Ovary (tissue), 7 donors: ENCODE measurements at regions not wholly inside any gene's neighbourhood (a gene's known extent, or its start where the extent isn't known, plus 50 kb on each side); places are given as distances from the start of the nearest gene placed in this dataset.

ENCODE experiments used
- DNase-seq, 5 donors: peaks; one replicate each; pipeline ENCODE4 v3.0.0-alpha.2; 2019 to 2020
- H3K27ac ChIP-seq, 2 donors: fragments of 200-600 bp; one replicate each; pipeline versions ENCODE4 v1.5.1 to v1.8.0; 2019 to 2022
- H3K27me3 ChIP-seq: fragments of 200-600 bp; one replicate; pipeline ENCODE4 v1.8.0; 2022
- H3K36me3 ChIP-seq: fragments of 200-600 bp; sonication (generic); one replicate; pipeline ENCODE4 v1.5.1; 2019
- H3K4me1 ChIP-seq: one replicate; pipeline ENCODE4 v1.8.1; 2013; ENCODE audit warnings: mild to moderate bottlenecking, moderate library complexity; ENCODE audit not compliant: insufficient read depth
- H3K4me3 ChIP-seq: fragments of 200-600 bp; sonication (generic); one replicate; pipeline ENCODE4 v1.5.1; 2017
- H3K9me3 ChIP-seq, 2 donors: fragments of 200-600 bp in 1 of 2; sonication (generic) in 1 of 2; one replicate each; pipeline versions ENCODE4 v1.5.1 to v1.8.1; 2013 to 2019; ENCODE audit warnings: mild to moderate bottlenecking in 1 of 2, moderate library complexity in 1 of 2
- CTCF ChIP-seq, 3 donors: fragments of 450-650 bp in 2 of 3; fragments of 200-600 bp in 1 of 3; IDR thresholded peaks; one replicate each; pipeline versions ENCODE4 v1.5.1 to v1.8.0; 2016 to 2022; ENCODE audit warnings: antibody characterized with exemption in 3 of 3, mild to moderate bottlenecking in 1 of 3
- EP300 ChIP-seq: sonication (generic); formaldehyde crosslinking; IDR thresholded peaks from one replicate; pipeline ENCODE4 v1.6.1; 2017; ENCODE audit warnings: antibody characterized with exemption
- POLR2A ChIP-seq: fragments of 450-650 bp; IDR thresholded peaks from one replicate; pipeline ENCODE4 v1.6.1; 2017; ENCODE audit warnings: antibody characterized with exemption, mild to moderate bottlenecking, moderate library complexity
- WGBS, 3 donors: extraction: QIAGEN DNeasy Blood & Tissue Kit in 1 of 3; methylation state at CpG; one replicate each; pipeline versions ENCODE4 v1.1.5 to v1.1.7; 2013 to 2017; 5-methylcytosine and 5-hydroxymethylcytosine counted together
- intact Hi-C, 4 donors: fragments of 100-400 bp; cut with DNase I; formaldehyde crosslinking; loops; one replicate each; pipeline versions ENCODE4 v1.11.0 to v1.15.1; 2022 to 2023
- donor health status: DM: no; HTN: no; CAD: no; lungs with moderate emphysema.
- donor health status: DM: no; HTN: no; CAD: no.
- donor health status: Bipolar disorder and iron deficiency.
- donor health status: DM: no; HTN: no; CAD: no.
- donor health status: DM: yes; HTN: yes; CAD: no.

GRCh38 chr11:19328586-19329311, 88.0 kb upstream of the E2F8 start:
- H3K27me3 ChIP-seq, result no peaks in the 10 kb centered on the region
- intact Hi-C loops, result no loop called here
- no peak for DNase-seq
- no peak overlapping the region for H3K4me3 ChIP-seq
- no peaks in the 10 kb centered on the region for H3K4me1 ChIP-seq
- no peaks in the 10 kb centered on the region for H3K9me3 ChIP-seq
- TF ChIP-seq POLR2A (no peak), EP300 (no peak), CTCF (IDR thresholded peaks at IDR 0.05) (no peak)
- no peaks in the 10 kb centered on the region for H3K36me3 ChIP-seq
- H3K27ac ChIP-seq, result no peak overlapping the region
- 57 to 63% (median 61%) methylated on average over 8 of the region's 8 CpGs for WGBS, 3 donors

GRCh38 chr11:19327280-19327679, 86.5 kb upstream of the E2F8 start:
- no peaks in the 10 kb centered on the region for H3K36me3 ChIP-seq
- DNase-seq, result no peak
- H3K27ac ChIP-seq, result no peak overlapping the region
- no peaks in the 10 kb centered on the region for H3K4me1 ChIP-seq
- H3K9me3 ChIP-seq, result no peaks in the 10 kb centered on the region
- intact Hi-C loops, result no loop called here
- WGBS, 3 donors, result 76 to 86% (median 80%) methylated on average over 3 of the region's 3 CpGs
- H3K27me3 ChIP-seq, result no peaks in the 10 kb centered on the region
- no peak overlapping the region for H3K4me3 ChIP-seq
- TF ChIP-seq EP300 (no peak), POLR2A (no peak), CTCF (IDR thresholded peaks at IDR 0.05) (no peak)

- WGBS, 3 donors, result 69 to 88% (median 72%) methylated on average over 1 of the region's 1 CpG
- intact Hi-C loops, result no loop called here
- no peak for TF ChIP-seq POLR2A
- no peak for TF ChIP-seq CTCF (IDR thresholded peaks at IDR 0.05)
- TF ChIP-seq EP300, result no peak
Observed at GRCh38 chr11:19326499-19326898, 85.8 kb upstream of the E2F8 start.

GRCh38 chr11:19323502-19323901, 82.8 kb upstream of the E2F8 start:
- Histone ChIP-seq H3K36me3 (no peaks in the 10 kb centered on the region), H3K4me1 (no peaks in the 10 kb centered on the region), H3K9me3 (no peaks in the 10 kb centered on the region), H3K4me3 (no peak overlapping the region), H3K27ac (no peak overlapping the region), H3K27me3 (no peaks in the 10 kb centered on the region)
- intact Hi-C loops, result no loop called here
- DNase-seq, result no peak
- TF ChIP-seq POLR2A (no peak), CTCF (IDR thresholded peaks at IDR 0.05) (no peak), EP300 (no peak)

More at GRCh38 chr11:19326499-19326898, 85.8 kb upstream of the E2F8 start:
- Histone ChIP-seq H3K36me3 (no peaks in the 10 kb centered on the region), H3K4me3 (no peak overlapping the region), H3K4me1 (no peaks in the 10 kb centered on the region), H3K27ac (no peak overlapping the region), H3K9me3 (no peaks in the 10 kb centered on the region), H3K27me3 (no peaks in the 10 kb centered on the region)
- DNase-seq, result no peak
